BLaER1 treated with 17β-estradiol and CSF1 and Interleukin-3, amounts not matched to agents 10 nM and 100 nM (cell line): ENCODE measurements at regions not wholly inside any gene's neighbourhood (a gene's known extent, or its start where the extent isn't known, plus 50 kb on each side); places are given as distances from the start of the nearest gene placed in this dataset.

Experiments used
- H3K27ac ChIP-seq, 11 experiments: shearing (Covaris generic); formaldehyde crosslinking; 2 replicates each; pipeline ENCODE4 v1.8.1; 2022
- H3K27me3 ChIP-seq, 11 experiments: shearing (Covaris generic); formaldehyde crosslinking; 2 replicates each; pipeline ENCODE4 v1.8.1; 2022
- H3K36me3 ChIP-seq, 11 experiments: shearing (Covaris generic); formaldehyde crosslinking; 2 replicates each; pipeline ENCODE4 v1.8.1; 2022
- H3K4me1 ChIP-seq, 10 experiments: shearing (Covaris generic); formaldehyde crosslinking; 2 replicates each; pipeline ENCODE4 v1.8.1; 2022
- H3K4me2 ChIP-seq, 11 experiments: shearing (Covaris generic); formaldehyde crosslinking; 2 replicates each; pipeline ENCODE4 v1.8.1; 2022
- H3K4me3 ChIP-seq, 10 experiments: shearing (Covaris generic); formaldehyde crosslinking; 2 replicates each; pipeline ENCODE4 v1.8.1; 2022
- H3K9ac ChIP-seq, 11 experiments: shearing (Covaris generic); formaldehyde crosslinking; 2 replicates each; pipeline ENCODE4 v1.8.1; 2022
- H3K9me3 ChIP-seq, 11 experiments: shearing (Covaris generic); formaldehyde crosslinking; replicated peaks in 1 of 11; 2 replicates each; pipeline ENCODE4 v1.8.1; 2022
- H4K20me1 ChIP-seq, 11 experiments: shearing (Covaris generic); formaldehyde crosslinking; 2 replicates each; pipeline ENCODE4 v1.8.1; 2022
- Cebpa-rat ChIP-seq, 11 experiments: shearing (Covaris generic); IDR thresholded peaks; 2 replicates each; pipeline ENCODE4 v1.8.1; 2022

DNA sequence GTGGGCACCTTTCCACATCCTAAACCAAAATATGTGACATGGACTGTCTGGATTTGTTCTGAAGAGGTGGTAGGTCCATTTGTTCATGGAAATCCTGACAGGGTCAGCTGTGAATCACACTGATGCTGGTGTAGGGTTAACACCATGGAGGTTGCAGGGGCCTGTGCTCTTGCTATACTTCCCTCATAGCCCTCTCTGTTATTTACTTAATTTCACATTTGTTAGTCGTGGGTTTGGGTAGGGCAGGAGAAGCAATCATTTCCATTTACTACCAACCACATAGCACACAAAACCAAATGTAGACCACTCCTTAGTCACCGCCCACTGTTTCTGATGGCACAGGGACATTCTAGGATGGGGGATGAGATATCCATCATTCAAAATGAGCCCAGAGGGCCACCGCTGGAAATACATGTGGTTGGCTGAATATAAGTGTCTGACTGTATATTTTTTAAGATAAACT lies 61.8 kb upstream of the POU2F1 start:
- Histone ChIP-seq H3K36me3 (no peaks in the 10 kb centered on the region), H3K4me3 (no peak overlapping the region), H3K4me2 (peak overlapping the region in 4 of 11 experiments; percentile 5 to 31 (median 16); a peak in 4 of 22 replicates), H3K9me3 (no peaks in the 10 kb centered on the region), H4K20me1 (no peaks in the 10 kb centered on the region), H3K9ac (no peak overlapping the region), H3K27ac (no peak overlapping the region), H3K4me1 (peaks cover 0 to 9% (median 5%) of the 10 kb centered on the region in 10 experiments; a peak in 6 of 20 replicates), H3K27me3 (no peaks in the 10 kb centered on the region)
- TF ChIP-seq Cebpa-rat (IDR thresholded peaks at IDR 0.05): no peak

- Histone ChIP-seq H3K27ac (no peak overlapping the region), H3K27me3 (no peaks in the 10 kb centered on the region), H3K36me3 (no peaks in the 10 kb centered on the region), H3K4me2 (no peak overlapping the region), H3K9me3 (no peaks in the 10 kb centered on the region), H4K20me1 (no peaks in the 10 kb centered on the region), H3K9ac (no peak overlapping the region), H3K4me3 (no peak overlapping the region), H3K4me1 (peaks cover 0 to 9% (median 5%) of the 10 kb centered on the region in 10 experiments; a peak in 6 of 20 replicates)
- TF ChIP-seq Cebpa-rat (IDR thresholded peaks at IDR 0.05): no peak
Measured at GRCh38 chr1:167159782-167160181, 60.9 kb upstream of the POU2F1 start.

DNA sequence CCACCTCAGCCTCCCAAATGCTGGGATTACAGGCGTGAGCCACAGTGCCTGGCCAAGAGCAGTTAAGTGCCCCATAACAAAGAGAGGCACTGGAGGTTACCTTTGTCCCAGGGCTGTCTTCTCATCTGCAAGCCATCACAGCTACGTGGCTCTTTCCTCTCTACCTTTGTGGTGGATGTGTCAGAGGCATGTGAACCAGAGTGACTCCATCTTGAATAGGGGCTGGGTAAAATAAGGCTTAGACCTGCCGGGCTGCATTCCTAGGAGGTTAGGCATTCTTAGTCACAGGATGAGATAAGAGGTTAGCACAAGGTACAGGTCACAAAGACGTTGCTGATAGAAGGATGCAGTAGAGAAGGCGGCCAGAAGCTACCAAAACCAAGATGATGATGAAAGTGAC lies 59.4 kb upstream of the POU2F1 start:
- Histone ChIP-seq H3K9me3 (no peaks in the 10 kb centered on the region), H3K4me1 (peaks cover 0 to 9% (median 5%) of the 10 kb centered on the region in 10 experiments; a peak in 6 of 20 replicates)

GRCh38 chr1:167161762-167162161 lies 58.9 kb upstream of the POU2F1 start:
- Histone ChIP-seq H3K4me2 (no peak overlapping the region), H3K9ac (no peak overlapping the region), H3K4me3 (no peak overlapping the region), H3K9me3 (no peaks in the 10 kb centered on the region), H3K4me1 (peaks cover 0 to 9% (median 5%) of the 10 kb centered on the region in 10 experiments; a peak in 6 of 20 replicates), H3K27ac (no peak overlapping the region), H3K27me3 (no peaks in the 10 kb centered on the region), H3K36me3 (no peaks in the 10 kb centered on the region), H4K20me1 (no peaks in the 10 kb centered on the region)
- TF ChIP-seq Cebpa-rat (IDR thresholded peaks at IDR 0.05): no peak

More for the DNA sequence above, 59.4 kb upstream of the POU2F1 start:
- no peaks in the 10 kb centered on the region for H4K20me1 ChIP-seq
- no peaks in the 10 kb centered on the region for H3K36me3 ChIP-seq
- no peak overlapping the region for H3K4me2 ChIP-seq
- H3K27me3 ChIP-seq: no peaks in the 10 kb centered on the region
- H3K4me3 ChIP-seq: no peak overlapping the region
- no peak overlapping the region for H3K9ac ChIP-seq
- no peak for TF ChIP-seq Cebpa-rat (IDR thresholded peaks at IDR 0.05)
- no peak overlapping the region for H3K27ac ChIP-seq

DNA sequence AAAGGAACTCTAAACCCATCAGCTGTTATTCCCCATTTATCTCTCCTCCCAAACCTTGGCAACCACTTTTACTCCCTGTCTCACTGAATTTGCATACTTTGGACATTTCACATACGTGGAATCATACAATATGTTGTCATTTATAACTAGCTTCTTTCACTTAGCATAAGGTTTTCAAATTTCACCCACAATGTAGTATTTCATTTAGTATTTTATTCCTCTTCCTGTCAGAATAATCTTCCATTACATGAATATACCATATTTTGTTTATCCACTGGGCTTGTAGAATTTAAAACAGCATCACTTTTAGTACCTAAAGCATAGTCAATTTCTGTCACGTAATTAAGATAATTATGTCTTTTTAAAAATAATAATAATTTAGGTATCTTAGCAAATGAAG lies 55.5 kb upstream of the POU2F1 start:
- Histone ChIP-seq H3K36me3 (no peaks in the 10 kb centered on the region), H3K4me2 (no peak overlapping the region), H3K27me3 (no peaks in the 10 kb centered on the region), H3K9me3 (no peaks in the 10 kb centered on the region; a peak in 3 of 22 replicates), H4K20me1 (no peaks in the 10 kb centered on the region), H3K4me3 (no peak overlapping the region), H3K9ac (no peak overlapping the region), H3K4me1 (peaks cover 0 to 7% (median 3%) of the 10 kb centered on the region in 10 experiments; a peak in 2 of 20 replicates), H3K27ac (no peak overlapping the region)
- TF ChIP-seq Cebpa-rat (IDR thresholded peaks at IDR 0.05): no peak

DNA sequence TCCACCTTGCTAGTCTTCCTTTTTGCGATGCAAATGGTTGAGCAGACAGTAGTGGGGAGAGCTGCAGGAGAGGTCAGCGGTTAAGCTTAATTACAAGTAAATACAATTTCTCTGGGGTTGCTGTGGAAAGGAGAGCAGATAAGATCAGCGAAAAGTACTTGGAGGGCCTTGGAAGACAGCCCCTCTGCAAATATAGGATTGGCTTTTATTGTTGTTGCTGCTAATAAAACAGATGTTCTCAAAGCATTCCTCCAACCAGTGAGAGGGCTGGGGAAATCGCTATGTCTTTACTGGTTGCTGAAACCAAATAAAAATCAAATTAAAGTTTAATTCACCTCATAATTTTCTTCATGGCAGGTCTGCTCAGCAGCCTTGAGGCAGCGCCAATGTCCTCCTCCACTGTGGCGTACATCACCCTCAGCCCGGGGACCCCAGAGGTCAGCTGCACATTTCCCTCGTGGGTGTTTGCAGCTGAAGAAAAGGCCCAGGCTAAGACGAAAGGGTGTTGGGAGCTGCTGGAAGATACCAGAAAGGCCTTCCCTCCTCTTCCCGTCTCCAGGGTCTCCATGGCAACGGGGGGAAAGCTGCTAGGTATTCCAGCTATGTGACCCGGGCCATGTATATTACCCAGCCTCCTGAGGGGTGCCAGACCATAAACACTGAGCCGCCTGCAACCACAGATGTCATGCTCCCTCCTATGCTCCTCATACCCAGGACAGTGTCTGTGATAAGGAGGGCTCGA lies 54.6 kb upstream of the POU2F1 start:
- no peak overlapping the region for H3K4me3 ChIP-seq
- no peak overlapping the region for H3K27ac ChIP-seq
- H3K36me3 ChIP-seq: no peaks in the 10 kb centered on the region
- no peaks in the 10 kb centered on the region for H3K27me3 ChIP-seq
- H3K4me1 ChIP-seq: peaks cover 0 to 7% (median 3%) of the 10 kb centered on the region in 10 experiments; a peak in 2 of 20 replicates
- no peak overlapping the region for H3K4me2 ChIP-seq
- no peaks in the 10 kb centered on the region; a peak in 3 of 22 replicates for H3K9me3 ChIP-seq
- H3K9ac ChIP-seq: no peak overlapping the region
- H4K20me1 ChIP-seq: no peaks in the 10 kb centered on the region
- TF ChIP-seq Cebpa-rat (IDR thresholded peaks at IDR 0.05): no peak

- Histone ChIP-seq H3K27me3 (no peaks in the 10 kb centered on the region), H3K4me1 (peaks cover 0 to 7% (median 3%) of the 10 kb centered on the region in 10 experiments; a peak in 2 of 20 replicates), H4K20me1 (no peaks in the 10 kb centered on the region), H3K9ac (no peak overlapping the region), H3K27ac (no peak overlapping the region), H3K9me3 (no peaks in the 10 kb centered on the region; a peak in 3 of 22 replicates), H3K4me3 (no peak overlapping the region), H3K4me2 (no peak overlapping the region), H3K36me3 (no peaks in the 10 kb centered on the region)
- TF ChIP-seq Cebpa-rat (IDR thresholded peaks at IDR 0.05): no peak
Measured at GRCh38 chr1:167166690-167167075, 54.0 kb upstream of the POU2F1 start.

DNA sequence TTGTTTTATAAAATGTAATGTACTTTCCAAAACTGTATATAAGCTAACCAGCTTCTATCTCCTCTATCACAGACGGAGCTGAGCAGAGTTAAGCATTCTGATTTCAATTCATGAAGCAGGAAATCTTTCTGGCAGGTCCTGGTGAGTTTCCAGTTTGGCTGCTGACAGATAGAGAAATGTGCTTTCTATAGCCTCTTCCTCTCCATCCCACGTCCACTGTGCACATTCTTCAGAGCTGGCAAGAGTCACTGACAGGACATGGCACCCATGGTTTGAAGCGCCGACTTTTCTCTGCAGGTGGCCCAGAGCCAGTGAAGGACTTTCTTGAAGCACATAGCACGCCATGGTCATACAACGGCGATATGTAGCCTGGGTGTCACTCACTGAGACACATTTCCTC lies 52.3 kb upstream of the POU2F1 start:
- H3K4me1 ChIP-seq: peaks cover 0 to 4% (median 0%) of the 10 kb centered on the region in 10 experiments; a peak in 1 of 20 replicates
- H4K20me1 ChIP-seq: no peaks in the 10 kb centered on the region
- H3K36me3 ChIP-seq: no peaks in the 10 kb centered on the region
- no peak overlapping the region for H3K4me3 ChIP-seq
- H3K27ac ChIP-seq: no peak overlapping the region
- H3K27me3 ChIP-seq: no peaks in the 10 kb centered on the region
- no peaks in the 10 kb centered on the region; a peak in 3 of 22 replicates for H3K9me3 ChIP-seq
- TF ChIP-seq Cebpa-rat (IDR thresholded peaks at IDR 0.05): no peak
- H3K4me2 ChIP-seq: no peak overlapping the region
- H3K9ac ChIP-seq: no peak overlapping the region

GRCh38 chr1:167169642-167170041 lies 51.0 kb upstream of the POU2F1 start:
- Histone ChIP-seq H3K4me3 (no peak overlapping the region), H3K4me2 (no peak overlapping the region), H3K9ac (no peak overlapping the region), H3K36me3 (no peaks in the 10 kb centered on the region), H3K27me3 (no peaks in the 10 kb centered on the region), H4K20me1 (no peaks in the 10 kb centered on the region), H3K4me1 (peaks cover 0 to 4% (median 0%) of the 10 kb centered on the region in 10 experiments; a peak in 1 of 20 replicates), H3K9me3 (no peaks in the 10 kb centered on the region; a peak in 3 of 22 replicates), H3K27ac (no peak overlapping the region)
- TF ChIP-seq Cebpa-rat (IDR thresholded peaks at IDR 0.05): no peak
